Muscle layer of colon (tissue), 2 donors: ENCODE measurements at regions not wholly inside any gene's neighbourhood (a gene's known extent, or its start where the extent isn't known, plus 50 kb on each side); places are given as distances from the start of the nearest gene placed in this dataset.
"Not testable (repeated sequence)": the region's sequence is repeated elsewhere in the genome, so short reads cannot be mapped to it uniquely, and the experiment has no call there.

ENCODE experiments used
- H3K27ac ChIP-seq: one replicate; pipeline ENCODE4 v1.7.0; 2013; ENCODE audit warnings: low read depth, mild to moderate bottlenecking, low read length, moderate library complexity
- H3K27me3 ChIP-seq, 2 donors: one replicate each; pipeline ENCODE4 v1.7.0; 2013; ENCODE audit warnings: low read length in 2 of 2, mild to moderate bottlenecking in 2 of 2; ENCODE audit not compliant: insufficient read depth in 2 of 2, control insufficient read depth in 1 of 2
- H3K36me3 ChIP-seq: one replicate; pipeline ENCODE4 v1.7.0; 2013; ENCODE audit warnings: mild to moderate bottlenecking, low read length; ENCODE audit not compliant: insufficient read depth
- H3K4me1 ChIP-seq: one replicate; pipeline ENCODE4 v1.7.0; 2013; ENCODE audit warnings: mild to moderate bottlenecking, low read length; ENCODE audit not compliant: insufficient read depth
- H3K4me3 ChIP-seq, 2 donors: one replicate each; pipeline ENCODE4 v1.7.0; 2013; ENCODE audit warnings: low read length in 2 of 2, low read depth in 1 of 2, mild to moderate bottlenecking in 1 of 2, moderate library complexity in 1 of 2
- H3K9ac ChIP-seq: one replicate; pipeline ENCODE4 v1.7.0; 2013; ENCODE audit warnings: low read length
- H3K9me3 ChIP-seq: one replicate; pipeline ENCODE4 v1.7.0; 2013; ENCODE audit warnings: mild to moderate bottlenecking, low read length
- donor health status: abdominal sarcoma.
- donor health status: Adenocarcinoma of cecum.

- Histone ChIP-seq H3K27ac (no peak overlapping the region), H3K4me3 (no peak overlapping the region), H3K36me3 (no peaks in the 10 kb centered on the region), H3K4me1 (no peaks in the 10 kb centered on the region), H3K9me3 (no peaks in the 10 kb centered on the region), H3K27me3 (no peaks in the 10 kb centered on the region), H3K9ac (no peak overlapping the region)
Measured at GRCh38 chr3:167033866-167034265, 346.2 kb downstream of the ZBBX start.

GRCh38 chr3:167032267-167032876 lies 347.7 kb downstream of the ZBBX start:
- no peaks in the 10 kb centered on the region for H3K9me3 ChIP-seq
- H3K27me3 ChIP-seq, result no peaks in the 10 kb centered on the region
- no peaks in the 10 kb centered on the region for H3K4me1 ChIP-seq
- H3K9ac ChIP-seq, result no peak overlapping the region
- no peak overlapping the region for H3K4me3 ChIP-seq
- H3K27ac ChIP-seq, result no peak overlapping the region
- H3K36me3 ChIP-seq, result no peaks in the 10 kb centered on the region

- Histone ChIP-seq H3K9me3 (no peaks in the 10 kb centered on the region), H3K27me3 (no peaks in the 10 kb centered on the region), H3K27ac (no peak overlapping the region), H3K36me3 (no peaks in the 10 kb centered on the region), H3K4me3 (no peak overlapping the region), H3K4me1 (no peaks in the 10 kb centered on the region), H3K9ac (no peak overlapping the region)
Measured at GRCh38 chr3:167031364-167032049, 348.6 kb downstream of the ZBBX start.

- Histone ChIP-seq H3K4me1 (no peaks in the 10 kb centered on the region), H3K27ac (no peak overlapping the region), H3K27me3 (no peaks in the 10 kb centered on the region), H3K4me3 (no peak overlapping the region), H3K36me3 (no peaks in the 10 kb centered on the region), H3K9me3 (no peaks in the 10 kb centered on the region), H3K9ac (no peak overlapping the region)
Measured at GRCh38 chr3:167030082-167030725, 349.9 kb downstream of the ZBBX start.

GRCh38 chr3:167019503-167019902 lies 360.6 kb downstream of the ZBBX start:
- H3K27ac ChIP-seq, H3K36me3 ChIP-seq, H3K4me3 ChIP-seq: not testable (repeated sequence)

GRCh38 chr3:167018591-167019111 lies 361.4 kb downstream of the ZBBX start:
- H3K9me3 ChIP-seq, H3K4me1 ChIP-seq, H3K36me3 ChIP-seq, H3K4me3 ChIP-seq, H3K27ac ChIP-seq, H3K27me3 ChIP-seq, H3K9ac ChIP-seq: not testable (repeated sequence)

More at GRCh38 chr3:167019503-167019902, 360.6 kb downstream of the ZBBX start:
- not testable (repeated sequence) for H3K27me3 ChIP-seq, H3K9ac ChIP-seq, H3K9me3 ChIP-seq, H3K4me1 ChIP-seq

- H3K27me3 ChIP-seq, result no peaks in the 10 kb centered on the region
Measured at GRCh38 chr3:167012691-167013090, 367.4 kb downstream of the ZBBX start.

GRCh38 chr3:167008791-167009190 lies 371.3 kb downstream of the ZBBX start:
- H3K27me3 ChIP-seq, result no peaks in the 10 kb centered on the region
- no peak overlapping the region for H3K9ac ChIP-seq
- H3K9me3 ChIP-seq, result no peaks in the 10 kb centered on the region
- H3K4me1 ChIP-seq, result no peaks in the 10 kb centered on the region
- no peak overlapping the region for H3K27ac ChIP-seq
- H3K36me3 ChIP-seq, result no peaks in the 10 kb centered on the region
- no peak overlapping the region for H3K4me3 ChIP-seq

More at GRCh38 chr3:167012691-167013090, 367.4 kb downstream of the ZBBX start:
- no peak overlapping the region for H3K4me3 ChIP-seq
- H3K36me3 ChIP-seq, result no peaks in the 10 kb centered on the region
- H3K27ac ChIP-seq, result no peak overlapping the region
- H3K4me1 ChIP-seq, result no peaks in the 10 kb centered on the region
- no peaks in the 10 kb centered on the region for H3K9me3 ChIP-seq
- H3K9ac ChIP-seq, result no peak overlapping the region

- no peaks in the 10 kb centered on the region for H3K4me1 ChIP-seq
- H3K36me3 ChIP-seq, result no peaks in the 10 kb centered on the region
- no peak overlapping the region for H3K9ac ChIP-seq
- H3K27ac ChIP-seq, result no peak overlapping the region
- no peaks in the 10 kb centered on the region for H3K27me3 ChIP-seq
- H3K4me3 ChIP-seq, result no peak overlapping the region
- no peaks in the 10 kb centered on the region for H3K9me3 ChIP-seq
Measured at GRCh38 chr3:167001374-167001773, 378.7 kb downstream of the ZBBX start.

- H3K4me3 ChIP-seq, result no peak overlapping the region
- no peaks in the 10 kb centered on the region for H3K4me1 ChIP-seq
- no peak overlapping the region for H3K27ac ChIP-seq
- no peak overlapping the region for H3K9ac ChIP-seq
- no peaks in the 10 kb centered on the region for H3K36me3 ChIP-seq
- H3K27me3 ChIP-seq, result no peaks in the 10 kb centered on the region
- H3K9me3 ChIP-seq, result no peaks in the 10 kb centered on the region
Measured at GRCh38 chr3:166993015-166993630, 387.0 kb downstream of the ZBBX start.

- Histone ChIP-seq H3K27me3 (no peaks in the 10 kb centered on the region), H3K9ac (no peak overlapping the region), H3K4me1 (no peaks in the 10 kb centered on the region), H3K4me3 (no peak overlapping the region), H3K27ac (no peak overlapping the region), H3K36me3 (no peaks in the 10 kb centered on the region), H3K9me3 (no peaks in the 10 kb centered on the region)
Measured at GRCh38 chr3:166986000-166986399, 394.1 kb downstream of the ZBBX start.
